Neural progenitor cell (in vitro differentiated cells): ENCODE measurements at regions not wholly inside any gene's neighbourhood (a gene's known extent, or its start where the extent isn't known, plus 50 kb on each side); places are given as distances from the start of the nearest gene placed in this dataset.

Experiments used
- CTCF ChIP-seq: fragments of 200-600 bp; sonication (generic); IDR thresholded peaks from 2 replicates; pipeline ENCODE4 v1.5.1; 2017; ENCODE audit warnings: antibody characterized with exemption, mild to moderate bottlenecking
- EZH2 ChIP-seq: fragments of 200-600 bp; sonication (generic); IDR thresholded peaks from 2 replicates; pipeline ENCODE4 v1.6.1; 2017; ENCODE audit warnings: antibody characterized with exemption, mild to moderate bottlenecking, moderate library complexity

GRCh38 chr3:18238332-18238731 is 186.8 kb downstream of the SATB1 start:
- TF ChIP-seq CTCF (no peak), EZH2 (no peak)
